ENCODE measurements at regions not wholly inside any gene's neighbourhood (a gene's known extent, or its start where the extent isn't known, plus 50 kb on each side); places are given as distances from the start of the nearest gene placed in this dataset.
"Not testable (repeated sequence)": the region's sequence is repeated elsewhere in the genome, so short reads cannot be mapped to it uniquely, and the experiment has no call there.

GRCh38 chrX:85663970-85664369, 284.5 kb upstream of the POF1B start:
- DNase-seq; H3K4me3 Mint-ChIP-seq; H3K9me3 Mint-ChIP-seq; intact Hi-C loops (cut with micrococcal nuclease); H3K27me3 ChIP-seq (ENCODE audit: insufficient read depth, low read length); CTCF ChIA-PET (ENCODE audit: partially characterized antibody); H3K27me3 Mint-ChIP-seq; H3K27ac Mint-ChIP-seq; H3K9me3 ChIP-seq (ENCODE audit: control insufficient read depth in 1 of 2, low read length in 2 of 2); H3K4me1 Mint-ChIP-seq; H3K4me3 ChIP-seq (ENCODE audit: low read length in 2 of 2); POLR2A ChIA-PET (ENCODE audit: partially characterized antibody); H3K36me3 Mint-ChIP-seq; H3K27ac ChIP-seq (ENCODE audit: low read depth, low read length); H3K4me1 ChIP-seq (ENCODE audit: insufficient read depth, low read length); H3K36me3 ChIP-seq (ENCODE audit: insufficient read depth, low read length): not testable (repeated sequence)

DNA sequence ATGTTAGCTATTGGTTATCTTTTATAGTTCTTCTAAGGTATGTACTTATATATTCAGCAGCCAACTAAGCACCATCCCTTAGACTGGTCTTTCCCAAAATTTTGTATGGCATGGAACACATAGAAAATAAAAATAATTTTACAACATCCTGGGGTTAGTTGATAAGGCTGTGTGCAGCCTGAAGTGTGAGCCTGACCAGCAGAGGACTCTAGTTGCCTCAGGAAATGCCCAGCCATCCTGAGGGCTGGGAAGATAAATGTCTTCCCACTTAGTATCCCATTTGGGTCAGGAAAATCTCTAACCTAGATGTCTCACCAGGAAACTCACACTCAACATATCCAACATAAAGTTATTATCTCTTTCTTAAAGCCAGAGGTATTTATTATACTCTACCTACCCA, 251.4 kb upstream of the POF1B start:
- DNase-seq = no peak
- intact Hi-C loops (cut with micrococcal nuclease) = no loop called here
- Histone ChIP-seq H3K27ac (ENCODE audit: low read depth, low read length) (no peak overlapping the region), H3K4me1 (ENCODE audit: insufficient read depth, low read length) (no peaks in the 10 kb centered on the region), H3K9me3 (ENCODE audit: control insufficient read depth in 1 of 2, low read length in 2 of 2) (no peaks in the 10 kb centered on the region), H3K36me3 (ENCODE audit: insufficient read depth, low read length) (no peaks in the 10 kb centered on the region), H3K4me3 (ENCODE audit: low read length in 2 of 2) (no peak overlapping the region), H3K27me3 (ENCODE audit: insufficient read depth, low read length) (no peaks in the 10 kb centered on the region)
- no peak overlapping the region for H3K27ac Mint-ChIP-seq
- H3K9me3 Mint-ChIP-seq = peaks cover 0 to 4% (median 0%) of the 10 kb centered on the region in 8 donors
- H3K4me3 Mint-ChIP-seq = no peak overlapping the region
- H3K27me3 Mint-ChIP-seq = no peaks in the 10 kb centered on the region
- no peaks in the 10 kb centered on the region for H3K36me3 Mint-ChIP-seq
- POLR2A ChIA-PET (ENCODE audit: partially characterized antibody) = no interaction called here
- CTCF ChIA-PET (ENCODE audit: partially characterized antibody) = no interaction called here
- no peaks in the 10 kb centered on the region for H3K4me1 Mint-ChIP-seq

DNA sequence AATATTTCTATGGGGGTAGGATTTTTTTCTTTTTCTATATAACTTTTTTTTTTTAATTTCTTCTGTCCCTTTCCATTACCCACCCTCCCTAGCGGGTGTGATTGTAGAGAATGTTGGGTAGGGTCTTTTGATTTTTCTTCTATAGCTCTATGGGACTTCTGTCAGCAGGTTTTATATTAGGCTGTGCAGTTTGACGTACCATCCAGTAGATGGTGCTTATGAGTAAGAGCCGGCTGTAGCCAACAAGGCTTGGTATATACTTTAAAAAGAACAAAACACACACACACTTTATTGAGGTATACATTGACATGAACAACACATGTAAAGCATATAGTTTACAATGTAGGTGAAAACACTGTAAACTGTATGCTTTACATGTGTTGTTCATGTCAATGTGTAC, 247.9 kb upstream of the POF1B start:
- no peaks in the 10 kb centered on the region for H3K4me1 ChIP-seq (ENCODE audit: insufficient read depth, low read length)
- no peak overlapping the region for H3K27ac ChIP-seq (ENCODE audit: low read depth, low read length)
- H3K4me3 ChIP-seq (ENCODE audit: low read length in 2 of 2) = no peak overlapping the region
- peaks cover 0 to 4% (median 0%) of the 10 kb centered on the region in 8 donors for H3K9me3 Mint-ChIP-seq
- H3K36me3 ChIP-seq (ENCODE audit: insufficient read depth, low read length) = no peaks in the 10 kb centered on the region
- no peak overlapping the region for H3K4me3 Mint-ChIP-seq
- CTCF ChIA-PET (ENCODE audit: partially characterized antibody) = no interaction called here
- H3K4me1 Mint-ChIP-seq = no peaks in the 10 kb centered on the region
- no peak for DNase-seq
- POLR2A ChIA-PET (ENCODE audit: partially characterized antibody) = no interaction called here
- intact Hi-C loops (cut with micrococcal nuclease) = no loop called here
- H3K27ac Mint-ChIP-seq = no peak overlapping the region
- H3K9me3 ChIP-seq (ENCODE audit: control insufficient read depth in 1 of 2, low read length in 2 of 2) = no peaks in the 10 kb centered on the region
- H3K36me3 Mint-ChIP-seq = no peaks in the 10 kb centered on the region
- H3K27me3 ChIP-seq (ENCODE audit: insufficient read depth, low read length) = no peaks in the 10 kb centered on the region
- H3K27me3 Mint-ChIP-seq = no peaks in the 10 kb centered on the region

DNA sequence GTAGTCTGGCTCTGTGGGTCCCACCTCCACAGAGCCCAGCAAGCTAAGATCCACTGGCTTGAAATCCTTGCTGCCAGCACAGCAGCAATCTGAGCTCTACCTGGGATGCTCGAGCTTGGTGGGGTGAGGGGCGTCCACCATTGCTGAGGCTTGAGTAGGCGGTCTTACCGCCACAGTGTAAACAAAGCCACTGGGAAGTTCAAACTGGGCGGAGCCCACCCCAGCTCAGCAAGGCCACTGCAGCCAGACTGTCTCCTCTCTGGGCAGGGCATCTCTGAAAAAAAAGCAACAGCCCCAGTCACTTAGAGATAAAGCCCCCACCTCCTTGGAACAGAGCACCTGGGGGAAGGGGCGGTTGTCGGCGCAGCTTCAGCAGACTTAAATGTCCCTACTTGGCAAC, 243.2 kb upstream of the POF1B start:
- no peaks in the 10 kb centered on the region for H3K4me1 ChIP-seq (ENCODE audit: insufficient read depth, low read length)
- no peaks in the 10 kb centered on the region for H3K4me1 Mint-ChIP-seq
- H3K27ac ChIP-seq (ENCODE audit: low read depth, low read length) = no peak overlapping the region
- H3K9me3 Mint-ChIP-seq = peaks cover 0 to 2% (median 0%) of the 10 kb centered on the region in 8 donors
- no peak overlapping the region for H3K4me3 ChIP-seq (ENCODE audit: low read length in 2 of 2)
- intact Hi-C loops (cut with micrococcal nuclease) = no loop called here
- POLR2A ChIA-PET (ENCODE audit: partially characterized antibody) = no interaction called here
- H3K36me3 ChIP-seq (ENCODE audit: insufficient read depth, low read length) = no peaks in the 10 kb centered on the region
- CTCF ChIA-PET (ENCODE audit: partially characterized antibody) = no interaction called here
- no peaks in the 10 kb centered on the region for H3K36me3 Mint-ChIP-seq
- no peak overlapping the region for H3K4me3 Mint-ChIP-seq
- H3K9me3 ChIP-seq (ENCODE audit: control insufficient read depth in 1 of 2, low read length in 2 of 2) = no peaks in the 10 kb centered on the region
- DNase-seq = no peak
- H3K27me3 Mint-ChIP-seq = no peaks in the 10 kb centered on the region
- no peaks in the 10 kb centered on the region for H3K27me3 ChIP-seq (ENCODE audit: insufficient read depth, low read length)
- H3K27ac Mint-ChIP-seq = no peak overlapping the region

DNA sequence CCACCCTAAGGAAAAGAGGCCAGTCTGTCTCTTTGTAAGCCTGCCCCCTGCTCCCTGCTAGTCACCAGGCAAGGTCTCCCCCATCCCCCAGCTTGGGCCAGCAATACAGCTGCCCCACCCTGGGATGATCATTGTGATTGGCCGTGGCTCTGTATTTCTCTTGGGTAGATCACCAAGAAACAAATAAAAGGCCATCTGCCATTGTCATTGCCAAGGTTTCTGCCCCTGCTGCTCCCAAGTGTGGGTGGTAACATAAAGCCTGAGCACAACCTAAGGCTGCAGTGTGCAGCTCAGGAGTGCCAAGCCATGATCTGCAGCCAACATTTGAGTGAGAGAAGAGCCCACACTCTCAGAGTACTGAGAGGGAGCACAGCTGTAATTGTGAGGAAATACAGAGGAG, 241.0 kb upstream of the POF1B start:
- ChIA-PET POLR2A (ENCODE audit: partially characterized antibody) (no interaction called here), CTCF (ENCODE audit: partially characterized antibody) (no interaction called here)
- Mint-ChIP-seq H3K4me3 (no peak overlapping the region), H3K27ac (no peak overlapping the region), H3K27me3 (no peaks in the 10 kb centered on the region), H3K36me3 (no peaks in the 10 kb centered on the region), H3K9me3 (peaks cover 0 to 2% (median 0%) of the 10 kb centered on the region in 8 donors), H3K4me1 (no peaks in the 10 kb centered on the region)
- intact Hi-C loops (cut with micrococcal nuclease) = no loop called here
- Histone ChIP-seq H3K36me3 (ENCODE audit: insufficient read depth, low read length) (no peaks in the 10 kb centered on the region), H3K4me3 (ENCODE audit: low read length in 2 of 2) (no peak overlapping the region), H3K27ac (ENCODE audit: low read depth, low read length) (no peak overlapping the region), H3K4me1 (ENCODE audit: insufficient read depth, low read length) (no peaks in the 10 kb centered on the region), H3K9me3 (ENCODE audit: control insufficient read depth in 1 of 2, low read length in 2 of 2) (no peaks in the 10 kb centered on the region), H3K27me3 (ENCODE audit: insufficient read depth, low read length) (no peaks in the 10 kb centered on the region)
- DNase-seq = no peak

GRCh38 chrX:85619962-85620361, 240.5 kb upstream of the POF1B start:
- Histone ChIP-seq H3K27ac (ENCODE audit: low read depth, low read length) (no peak overlapping the region), H3K36me3 (ENCODE audit: insufficient read depth, low read length) (no peaks in the 10 kb centered on the region), H3K27me3 (ENCODE audit: insufficient read depth, low read length) (no peaks in the 10 kb centered on the region), H3K4me1 (ENCODE audit: insufficient read depth, low read length) (no peaks in the 10 kb centered on the region), H3K4me3 (ENCODE audit: low read length in 2 of 2) (no peak overlapping the region), H3K9me3 (ENCODE audit: control insufficient read depth in 1 of 2, low read length in 2 of 2) (no peaks in the 10 kb centered on the region)
- DNase-seq = no peak
- Mint-ChIP-seq H3K27ac (no peak overlapping the region), H3K4me1 (no peaks in the 10 kb centered on the region), H3K27me3 (no peaks in the 10 kb centered on the region), H3K36me3 (no peaks in the 10 kb centered on the region), H3K4me3 (no peak overlapping the region), H3K9me3 (peaks cover 0 to 2% (median 0%) of the 10 kb centered on the region in 8 donors)
- POLR2A ChIA-PET (ENCODE audit: partially characterized antibody) = no interaction called here
- intact Hi-C loops (cut with micrococcal nuclease) = no loop called here
- CTCF ChIA-PET (ENCODE audit: partially characterized antibody) = no interaction called here

DNA sequence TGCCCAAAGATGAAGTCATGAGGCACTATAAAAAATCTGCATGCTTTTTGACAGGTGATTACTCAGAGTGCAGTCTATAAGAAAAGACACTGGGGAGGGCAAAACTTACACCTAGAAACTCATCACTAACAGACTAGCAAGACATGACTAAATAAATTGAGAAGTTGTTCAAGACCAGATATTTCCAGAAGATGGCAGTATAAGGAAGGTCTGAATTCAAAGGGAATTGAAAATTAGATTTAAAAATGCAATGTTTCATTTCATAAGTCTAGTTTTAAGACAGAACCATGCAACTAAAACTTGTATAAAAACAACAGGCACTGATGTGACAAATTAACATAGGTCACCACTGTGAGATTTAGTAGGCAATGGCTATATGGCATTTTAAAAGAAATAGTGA, 232.5 kb upstream of the POF1B start:
- Histone ChIP-seq H3K4me3 (ENCODE audit: low read length in 2 of 2) (no peak overlapping the region), H3K27ac (ENCODE audit: low read depth, low read length) (no peak overlapping the region), H3K9me3 (ENCODE audit: control insufficient read depth in 1 of 2, low read length in 2 of 2) (no peaks in the 10 kb centered on the region), H3K27me3 (ENCODE audit: insufficient read depth, low read length) (no peaks in the 10 kb centered on the region), H3K36me3 (ENCODE audit: insufficient read depth, low read length) (no peaks in the 10 kb centered on the region), H3K4me1 (ENCODE audit: insufficient read depth, low read length) (no peaks in the 10 kb centered on the region)
- intact Hi-C loops (cut with micrococcal nuclease) = no loop called here
- H3K27ac Mint-ChIP-seq = no peak overlapping the region
- no peak overlapping the region for H3K4me3 Mint-ChIP-seq
- H3K36me3 Mint-ChIP-seq = no peaks in the 10 kb centered on the region
- no peaks in the 10 kb centered on the region for H3K27me3 Mint-ChIP-seq
- H3K9me3 Mint-ChIP-seq = no peaks in the 10 kb centered on the region
- DNase-seq = no peak
- no peaks in the 10 kb centered on the region for H3K4me1 Mint-ChIP-seq
- ChIA-PET CTCF (ENCODE audit: partially characterized antibody) (no interaction called here), POLR2A (ENCODE audit: partially characterized antibody) (no interaction called here)

- Histone ChIP-seq H3K4me1 (ENCODE audit: insufficient read depth, low read length) (no peaks in the 10 kb centered on the region), H3K36me3 (ENCODE audit: insufficient read depth, low read length) (no peaks in the 10 kb centered on the region), H3K27ac (ENCODE audit: low read depth, low read length) (no peak overlapping the region), H3K27me3 (ENCODE audit: insufficient read depth, low read length) (no peaks in the 10 kb centered on the region), H3K4me3 (ENCODE audit: low read length in 2 of 2) (no peak overlapping the region), H3K9me3 (ENCODE audit: control insufficient read depth in 1 of 2, low read length in 2 of 2) (no peaks in the 10 kb centered on the region)
- no peaks in the 10 kb centered on the region for H3K27me3 Mint-ChIP-seq
- H3K9me3 Mint-ChIP-seq = peaks cover 0 to 4% (median 0%) of the 10 kb centered on the region in 8 donors
- intact Hi-C loops (cut with micrococcal nuclease) = no loop called here
- H3K36me3 Mint-ChIP-seq = no peaks in the 10 kb centered on the region
- H3K4me1 Mint-ChIP-seq = no peaks in the 10 kb centered on the region
- POLR2A ChIA-PET (ENCODE audit: partially characterized antibody) = no interaction called here
- CTCF ChIA-PET (ENCODE audit: partially characterized antibody) = no interaction called here
- H3K27ac Mint-ChIP-seq = no peak overlapping the region
- no peak for DNase-seq
- H3K4me3 Mint-ChIP-seq = no peak overlapping the region
These were observed 213.5 kb upstream of the POF1B start for GRCh38 chrX:85592980-85593379.
